ENCODE measurements at regions not wholly inside any gene's neighbourhood (a gene's known extent, or its start where the extent isn't known, plus 50 kb on each side); places are given as distances from the start of the nearest gene placed in this dataset.

- H3K27me3 Mint-ChIP-seq (ENCODE audit: low read depth), result peaks cover 62% of the 10 kb centered on the region
- no peak for DNase-seq (ENCODE audit: low spot score in 2 of 2, unreplicated experiment in 2 of 2)
- TF ChIP-seq CTCF (IDR thresholded peaks at IDR 0.05; ENCODE audit: unreplicated experiment), result no peak
- no peaks in the 10 kb centered on the region for H3K36me3 Mint-ChIP-seq
- H3K27ac Mint-ChIP-seq, result no peak overlapping the region
- H3K9me3 Mint-ChIP-seq, result no peaks in the 10 kb centered on the region
- no peaks in the 10 kb centered on the region for H3K4me1 Mint-ChIP-seq
- H3K4me3 Mint-ChIP-seq, result no peak overlapping the region
Measured at GRCh38 chr16:86066811-86067210, 167.8 kb downstream of the IRF8 start.

GRCh38 chr16:86067516-86067915, 168.6 kb downstream of the IRF8 start:
- no peak for DNase-seq (ENCODE audit: low spot score in 2 of 2, unreplicated experiment in 2 of 2)
- H3K4me3 Mint-ChIP-seq, result no peak overlapping the region
- H3K9me3 Mint-ChIP-seq, result no peaks in the 10 kb centered on the region
- H3K4me1 Mint-ChIP-seq, result no peaks in the 10 kb centered on the region
- no peaks in the 10 kb centered on the region for H3K36me3 Mint-ChIP-seq
- H3K27me3 Mint-ChIP-seq (ENCODE audit: low read depth), result peaks cover 62% of the 10 kb centered on the region
- no peak for TF ChIP-seq CTCF (IDR thresholded peaks at IDR 0.05; ENCODE audit: unreplicated experiment)
- no peak overlapping the region for H3K27ac Mint-ChIP-seq

GRCh38 chr16:86067936-86068335, 169.0 kb downstream of the IRF8 start:
- H3K27ac Mint-ChIP-seq, result no peak overlapping the region
- peaks cover 2% of the 10 kb centered on the region for H3K4me1 Mint-ChIP-seq
- H3K27me3 Mint-ChIP-seq (ENCODE audit: low read depth), result peaks cover 62% of the 10 kb centered on the region
- H3K36me3 Mint-ChIP-seq, result no peaks in the 10 kb centered on the region
- H3K9me3 Mint-ChIP-seq, result no peaks in the 10 kb centered on the region
- no peak for TF ChIP-seq CTCF (IDR thresholded peaks at IDR 0.05; ENCODE audit: unreplicated experiment)
- DNase-seq (ENCODE audit: low spot score in 2 of 2, unreplicated experiment in 2 of 2), result no peak
- no peak overlapping the region for H3K4me3 Mint-ChIP-seq

GRCh38 chr16:86068722-86069121, 169.8 kb downstream of the IRF8 start:
- Mint-ChIP-seq H3K4me3 (no peak overlapping the region), H3K9me3 (no peaks in the 10 kb centered on the region), H3K36me3 (no peaks in the 10 kb centered on the region), H3K4me1 (peaks cover 2% of the 10 kb centered on the region), H3K27ac (no peak overlapping the region), H3K27me3 (ENCODE audit: low read depth) (peaks cover 62% of the 10 kb centered on the region)
- DNase-seq (ENCODE audit: low spot score in 2 of 2, unreplicated experiment in 2 of 2), result no peak
- no peak for TF ChIP-seq CTCF (IDR thresholded peaks at IDR 0.05; ENCODE audit: unreplicated experiment)

- DNase-seq (ENCODE audit: low spot score in 2 of 2, unreplicated experiment in 2 of 2), result no peak
- TF ChIP-seq CTCF (IDR thresholded peaks at IDR 0.05; ENCODE audit: unreplicated experiment), result no peak
- H3K27ac Mint-ChIP-seq, result no peak overlapping the region
Measured at GRCh38 chr16:86069736-86070298, 170.9 kb downstream of the IRF8 start.

GRCh38 chr16:86070484-86070883, 171.5 kb downstream of the IRF8 start:
- Mint-ChIP-seq H3K9me3 (no peaks in the 10 kb centered on the region), H3K27me3 (ENCODE audit: low read depth) (peaks cover 65% of the 10 kb centered on the region), H3K4me3 (no peak overlapping the region), H3K36me3 (no peaks in the 10 kb centered on the region), H3K27ac (no peak overlapping the region), H3K4me1 (peaks cover 9% of the 10 kb centered on the region)
- TF ChIP-seq CTCF (IDR thresholded peaks at IDR 0.05; ENCODE audit: unreplicated experiment), result no peak
- DNase-seq (ENCODE audit: low spot score in 2 of 2, unreplicated experiment in 2 of 2), result no peak

More at GRCh38 chr16:86069736-86070298, 170.9 kb downstream of the IRF8 start:
- Mint-ChIP-seq H3K4me3 (no peak overlapping the region), H3K4me1 (peaks cover 5% of the 10 kb centered on the region), H3K27me3 (ENCODE audit: low read depth) (peaks cover 59% of the 10 kb centered on the region), H3K9me3 (no peaks in the 10 kb centered on the region), H3K36me3 (no peaks in the 10 kb centered on the region)

Measured in mesothelial cell of epicardium (in vitro differentiated cells).